ENCODE measurements at regions not wholly inside any gene's neighbourhood (a gene's known extent, or its start where the extent isn't known, plus 50 kb on each side); places are given as distances from the start of the nearest gene placed in this dataset.

- peak overlapping the region in 1 of 11 experiments; percentile 30; a peak in 2 of 22 replicates for H3K27ac ChIP-seq
- peak overlapping the region in 7 of 11 experiments; percentile 7 to 58 (median 38); a peak in 10 of 22 replicates for H3K4me2 ChIP-seq
- H3K27me3 ChIP-seq: no peaks in the 10 kb centered on the region
- H3K9ac ChIP-seq: no peak overlapping the region
- no peaks in the 10 kb centered on the region for H4K20me1 ChIP-seq
- no peaks in the 10 kb centered on the region for H3K36me3 ChIP-seq
- peaks cover 0 to 11% (median under 1%) of the 10 kb centered on the region in 11 experiments; a peak in 12 of 22 replicates for H3K9me3 ChIP-seq (replicated peaks in 1 of 11)
- H3K4me1 ChIP-seq: peaks cover 0 to 17% (median 8%) of the 10 kb centered on the region in 10 experiments; a peak in 10 of 20 replicates
- no peak for TF ChIP-seq Cebpa-rat (IDR thresholded peaks at IDR 0.05)
- no peak overlapping the region for H3K4me3 ChIP-seq
These were observed 399.9 kb upstream of the CNKSR2 start for GRCh38 chrX:20974326-20974725.

DNA sequence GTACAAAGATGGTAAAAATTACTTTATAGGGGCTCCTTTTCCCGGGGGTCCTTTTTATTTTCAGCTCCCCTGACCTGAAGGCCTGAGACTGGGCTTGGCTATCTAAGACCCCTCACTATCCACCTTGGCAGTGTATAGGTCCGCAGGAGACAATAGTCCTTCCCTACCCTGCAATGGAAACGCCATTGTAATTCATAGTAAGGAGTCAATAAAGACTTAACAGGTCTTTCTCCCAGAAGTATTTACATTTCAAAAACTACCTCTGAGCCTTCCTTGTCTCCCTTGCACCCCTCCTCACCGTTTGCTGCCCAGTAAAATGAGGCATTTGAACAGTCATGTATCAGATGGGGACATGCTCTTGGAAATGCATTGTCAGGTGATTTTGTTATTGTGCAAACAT is 401.2 kb upstream of the CNKSR2 start:
- no peak overlapping the region for H3K4me2 ChIP-seq
- H3K36me3 ChIP-seq: no peaks in the 10 kb centered on the region
- no peaks in the 10 kb centered on the region for H4K20me1 ChIP-seq
- H3K4me1 ChIP-seq: peaks cover 0 to 17% (median 8%) of the 10 kb centered on the region in 10 experiments; a peak in 10 of 20 replicates
- no peaks in the 10 kb centered on the region; a peak in 1 of 22 replicates for H3K9me3 ChIP-seq (replicated peaks in 1 of 11)
- TF ChIP-seq Cebpa-rat (IDR thresholded peaks at IDR 0.05): no peak
- H3K27me3 ChIP-seq: no peaks in the 10 kb centered on the region
- H3K4me3 ChIP-seq: no peak overlapping the region
- H3K9ac ChIP-seq: no peak overlapping the region
- H3K27ac ChIP-seq: no peak overlapping the region

DNA sequence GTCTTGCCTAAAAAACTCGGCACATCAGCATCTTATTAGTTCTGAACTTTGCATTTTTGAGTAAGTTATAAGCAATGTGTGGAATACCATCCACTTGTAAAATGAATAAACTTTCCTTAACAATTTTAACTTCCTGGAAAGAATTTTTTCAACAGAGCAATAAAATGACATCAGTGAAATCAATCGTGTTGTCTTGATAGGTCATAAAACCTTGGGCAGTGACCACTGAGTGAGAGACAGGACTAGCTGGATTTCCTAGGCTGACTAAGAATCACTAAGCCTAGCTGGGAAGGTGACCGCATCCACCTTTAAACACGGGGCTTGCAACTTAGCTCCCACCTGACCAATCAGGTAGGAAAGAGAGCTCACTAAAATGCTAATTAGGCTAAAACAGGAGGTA is 403.0 kb upstream of the CNKSR2 start:
- TF ChIP-seq Cebpa-rat (IDR thresholded peaks at IDR 0.05): no peak
- Histone ChIP-seq H3K4me1 (peaks cover 0 to 17% (median 8%) of the 10 kb centered on the region in 10 experiments; a peak in 10 of 20 replicates), H3K4me3 (no peak overlapping the region), H3K9ac (no peak overlapping the region), H3K4me2 (no peak overlapping the region), H3K9me3 (replicated peaks in 1 of 11) (peaks cover 0 to 9% (median 6%) of the 10 kb centered on the region in 11 experiments; a peak in 10 of 22 replicates), H3K27ac (no peak overlapping the region), H4K20me1 (no peaks in the 10 kb centered on the region), H3K27me3 (no peaks in the 10 kb centered on the region), H3K36me3 (no peaks in the 10 kb centered on the region)

- no peak for TF ChIP-seq Cebpa-rat (IDR thresholded peaks at IDR 0.05)
- H3K9ac ChIP-seq: no peak overlapping the region
These were observed 404.7 kb upstream of the CNKSR2 start for GRCh38 chrX:20969565-20969964.

GRCh38 chrX:20968996-20969395 is 405.2 kb upstream of the CNKSR2 start:
- H3K9ac ChIP-seq: no peak overlapping the region
- peaks cover 0 to 5% (median 1%) of the 10 kb centered on the region in 10 experiments; a peak in 8 of 20 replicates for H3K4me1 ChIP-seq
- TF ChIP-seq Cebpa-rat (IDR thresholded peaks at IDR 0.05): no peak
- H3K4me3 ChIP-seq: no peak overlapping the region
- H4K20me1 ChIP-seq: no peaks in the 10 kb centered on the region
- no peak overlapping the region for H3K4me2 ChIP-seq
- H3K36me3 ChIP-seq: no peaks in the 10 kb centered on the region
- H3K27me3 ChIP-seq: no peaks in the 10 kb centered on the region
- H3K9me3 ChIP-seq (replicated peaks in 1 of 11): peaks cover 0 to 11% (median 6%) of the 10 kb centered on the region in 11 experiments; a peak in 11 of 22 replicates
- H3K27ac ChIP-seq: no peak overlapping the region

More at GRCh38 chrX:20969565-20969964, 404.7 kb upstream of the CNKSR2 start:
- no peak overlapping the region for H3K4me3 ChIP-seq
- H3K4me2 ChIP-seq: no peak overlapping the region
- peaks cover 0 to 11% (median 7%) of the 10 kb centered on the region in 10 experiments; a peak in 10 of 20 replicates for H3K4me1 ChIP-seq
- no peak overlapping the region for H3K27ac ChIP-seq
- no peaks in the 10 kb centered on the region for H3K36me3 ChIP-seq
- H3K9me3 ChIP-seq (replicated peaks in 1 of 11): peaks cover 0 to 9% (median 6%) of the 10 kb centered on the region in 11 experiments; a peak in 10 of 22 replicates
- H4K20me1 ChIP-seq: no peaks in the 10 kb centered on the region
- no peaks in the 10 kb centered on the region for H3K27me3 ChIP-seq

GRCh38 chrX:20967725-20968124 is 406.5 kb upstream of the CNKSR2 start:
- Histone ChIP-seq H3K4me1 (no peaks in the 10 kb centered on the region), H3K9me3 (replicated peaks in 1 of 11) (peaks cover 0 to 23% (median 6%) of the 10 kb centered on the region in 11 experiments; a peak in 11 of 22 replicates), H3K27me3 (no peaks in the 10 kb centered on the region), H3K4me2 (no peak overlapping the region), H3K36me3 (no peaks in the 10 kb centered on the region), H3K4me3 (no peak overlapping the region), H3K9ac (no peak overlapping the region), H3K27ac (no peak overlapping the region), H4K20me1 (no peaks in the 10 kb centered on the region)
- TF ChIP-seq Cebpa-rat (IDR thresholded peaks at IDR 0.05): no peak

DNA sequence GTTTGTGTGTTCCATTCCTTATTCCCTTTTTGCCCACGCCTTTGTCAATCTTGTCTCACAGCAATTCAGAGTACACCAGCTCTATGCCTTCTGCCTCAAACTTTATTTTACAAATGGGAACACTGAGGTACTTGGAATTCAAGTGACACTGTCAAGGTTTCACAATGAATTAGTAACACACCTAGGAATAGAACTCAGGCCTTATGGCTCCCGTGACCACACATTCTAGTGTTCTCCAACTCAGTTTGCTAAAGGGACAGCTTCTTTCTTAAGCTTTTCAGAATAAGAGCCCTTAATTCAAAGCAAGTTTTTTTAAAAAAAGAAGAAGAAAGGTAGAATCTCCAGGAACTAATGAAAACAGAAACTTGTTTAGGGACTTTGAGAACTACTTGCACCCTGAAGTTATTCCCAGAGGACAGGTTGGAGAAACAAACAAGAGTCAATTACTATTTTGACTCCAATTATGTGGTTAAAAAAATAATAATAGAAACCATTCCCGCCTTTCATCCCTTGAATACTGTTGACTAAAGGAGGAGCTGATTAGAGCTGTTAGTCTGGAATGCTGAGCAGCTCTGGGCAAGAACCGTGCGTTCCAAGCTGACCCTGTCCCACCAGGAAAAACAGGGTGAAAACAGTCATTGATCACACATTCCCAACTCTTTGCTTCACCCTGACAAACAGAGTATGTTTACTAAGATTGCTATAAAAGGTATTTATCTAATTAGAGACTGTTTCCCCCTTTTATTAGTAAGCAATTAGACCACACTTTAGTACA is 408.8 kb upstream of the CNKSR2 start:
- Histone ChIP-seq H3K9me3 (replicated peaks in 1 of 11) (peaks cover 0 to 27% (median 6%) of the 10 kb centered on the region in 11 experiments; a peak in 11 of 22 replicates), H3K4me2 (no peak overlapping the region), H3K36me3 (no peaks in the 10 kb centered on the region), H3K4me3 (no peak overlapping the region), H3K9ac (no peak overlapping the region), H3K4me1 (no peaks in the 10 kb centered on the region), H4K20me1 (no peaks in the 10 kb centered on the region), H3K27me3 (no peaks in the 10 kb centered on the region), H3K27ac (no peak overlapping the region)
- no peak for TF ChIP-seq Cebpa-rat (IDR thresholded peaks at IDR 0.05)

DNA sequence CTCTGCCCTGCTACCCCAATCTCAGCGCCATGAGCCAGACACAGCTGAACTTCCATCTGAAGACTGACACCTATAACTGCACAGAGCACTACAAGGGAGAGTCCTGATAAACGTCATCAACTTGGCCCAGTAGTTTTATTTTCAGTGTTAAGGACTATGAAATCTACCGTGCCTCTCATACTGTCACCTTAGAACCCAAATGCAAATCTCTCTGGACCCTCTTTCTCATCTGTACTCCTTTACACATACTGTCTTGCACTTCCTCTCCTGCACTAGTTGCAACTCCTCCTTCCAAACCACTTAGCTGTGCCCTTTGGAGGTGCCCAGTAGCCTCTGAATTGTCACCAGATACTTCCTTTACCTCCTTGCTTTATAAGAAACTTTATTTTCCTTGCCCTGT is 420.2 kb upstream of the CNKSR2 start:
- no peaks in the 10 kb centered on the region for H3K4me1 ChIP-seq
- H3K27me3 ChIP-seq: no peaks in the 10 kb centered on the region
- no peaks in the 10 kb centered on the region for H3K9me3 ChIP-seq (replicated peaks in 1 of 11)
- H3K4me3 ChIP-seq: no peak overlapping the region
- no peak overlapping the region for H3K9ac ChIP-seq
- no peaks in the 10 kb centered on the region for H3K36me3 ChIP-seq
- TF ChIP-seq Cebpa-rat (IDR thresholded peaks at IDR 0.05): no peak
- no peak overlapping the region for H3K27ac ChIP-seq
- no peaks in the 10 kb centered on the region for H4K20me1 ChIP-seq
- H3K4me2 ChIP-seq: no peak overlapping the region

DNA sequence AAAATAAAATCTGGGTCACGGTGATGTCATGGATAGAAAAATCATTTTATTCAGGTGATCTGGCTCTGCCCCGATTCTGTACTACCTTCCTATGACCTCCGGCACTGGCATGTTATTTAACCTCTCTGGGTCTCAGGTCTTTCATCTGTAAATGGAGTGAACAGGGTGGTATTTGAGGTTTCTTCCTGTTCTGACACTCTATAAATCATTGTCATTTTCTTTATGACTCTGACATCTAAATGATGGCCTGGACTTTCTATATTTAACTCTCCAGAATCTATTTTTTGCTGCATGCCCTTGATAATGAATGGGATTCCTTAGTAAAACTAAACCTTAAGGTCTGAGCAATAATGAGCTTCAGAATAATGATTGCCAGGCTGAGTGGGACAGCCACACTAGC is 422.0 kb upstream of the CNKSR2 start:
- Histone ChIP-seq H3K9me3 (replicated peaks in 1 of 11) (no peaks in the 10 kb centered on the region), H3K4me3 (no peak overlapping the region), H3K4me1 (peaks cover 0 to 1% (median 0%) of the 10 kb centered on the region in 10 experiments; a peak in 1 of 20 replicates), H3K9ac (no peak overlapping the region), H3K27me3 (no peaks in the 10 kb centered on the region), H3K27ac (no peak overlapping the region), H4K20me1 (no peaks in the 10 kb centered on the region), H3K36me3 (no peaks in the 10 kb centered on the region), H3K4me2 (no peak overlapping the region)
- TF ChIP-seq Cebpa-rat (IDR thresholded peaks at IDR 0.05): no peak
